GM21786 (cell line): ENCODE measurements at regions not wholly inside any gene's neighbourhood (a gene's known extent, or its start where the extent isn't known, plus 50 kb on each side); places are given as distances from the start of the nearest gene placed in this dataset.
"Not testable (repeated sequence)": the region's sequence is repeated elsewhere in the genome, so short reads cannot be mapped to it uniquely, and the experiment has no call there.

Experiments
- ATAC-seq: cut with Tn5 transposase; IDR thresholded peaks from one replicate; pipeline ENCODE4 v1.9.1; 2021; ENCODE audit not compliant: unreplicated experiment

DNA sequence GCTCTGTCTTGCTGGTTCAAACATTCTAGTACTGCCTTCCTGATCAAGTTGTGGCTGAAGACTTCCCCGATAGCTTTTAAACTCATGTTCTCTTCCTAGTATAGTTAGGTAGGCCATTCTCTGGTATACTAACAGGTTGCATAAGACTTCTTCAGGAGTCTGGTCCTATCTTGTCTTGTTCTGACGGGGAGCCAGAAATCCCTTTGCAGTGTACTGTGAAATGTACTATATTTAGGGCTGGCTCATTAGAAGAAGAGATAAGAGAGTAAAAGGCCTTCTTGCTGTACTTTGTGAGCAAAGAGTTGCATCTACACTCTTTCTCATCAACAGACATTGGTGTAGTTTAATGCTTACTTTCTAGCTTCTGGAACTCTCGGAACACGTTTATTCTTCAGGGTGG, 331.9 kb downstream of the NUP35 start:
- no peak for ATAC-seq

- ATAC-seq, result no peak
Measured at GRCh38 chr2:183458460-183458859, 334.2 kb downstream of the NUP35 start.

DNA sequence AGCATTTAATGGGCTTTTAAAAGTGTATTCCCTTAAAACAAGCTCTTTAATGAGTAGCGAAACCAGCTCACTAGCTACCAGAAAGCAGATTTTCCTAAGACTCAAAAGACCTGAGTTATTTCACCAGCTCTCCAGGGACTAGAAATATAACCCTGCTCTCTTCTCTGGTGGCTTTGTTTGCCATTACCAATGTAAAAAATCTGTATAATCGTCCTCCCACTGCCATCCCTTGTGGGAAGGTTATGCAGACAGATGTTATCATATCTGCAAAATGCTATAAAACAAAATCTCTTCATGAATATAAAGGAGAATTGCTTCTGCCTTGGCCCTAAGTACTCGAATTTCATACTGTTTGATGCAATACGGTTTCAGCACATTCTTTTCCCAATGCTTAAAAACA, 335.2 kb downstream of the NUP35 start:
- ATAC-seq, result no peak

DNA sequence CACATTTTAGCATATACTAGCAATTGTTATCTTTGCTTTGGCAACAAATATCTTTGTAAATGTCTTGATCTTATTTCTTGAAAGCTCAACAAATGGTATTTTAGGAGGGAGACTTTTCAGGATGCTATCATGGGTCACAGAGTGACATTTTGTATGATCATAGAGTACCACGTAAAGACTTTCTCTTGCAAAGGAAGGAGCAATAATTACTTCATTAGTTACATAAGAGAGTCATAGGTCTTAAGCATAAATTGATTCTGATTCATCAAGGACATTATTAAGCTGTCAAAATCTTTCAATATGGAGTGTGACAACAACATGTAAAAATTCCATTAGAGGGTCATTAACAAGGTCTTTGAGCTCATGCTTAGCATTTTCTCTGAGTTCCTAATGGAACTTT, 339.6 kb downstream of the NUP35 start:
- ATAC-seq, result no peak

DNA sequence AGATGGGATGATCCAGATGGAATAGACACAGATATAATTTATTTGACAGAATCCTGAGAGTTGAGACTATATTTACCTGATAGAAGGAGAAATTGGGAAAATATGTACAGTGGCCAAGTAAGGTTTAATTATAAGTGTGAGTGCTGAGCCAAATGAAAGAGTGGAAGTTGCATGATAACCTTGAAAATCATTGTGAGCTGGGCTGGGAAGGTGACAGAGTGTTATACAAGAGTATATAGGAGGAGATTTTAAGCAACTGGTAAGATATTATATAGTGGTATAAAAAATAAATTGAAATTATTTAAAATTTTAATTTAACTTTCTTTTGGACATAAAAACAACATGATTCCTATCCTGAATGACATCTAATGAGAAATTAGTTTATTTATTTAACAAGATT, 340.8 kb downstream of the NUP35 start:
- ATAC-seq, result no peak

GRCh38 chr2:183474912-183475695, 350.9 kb downstream of the NUP35 start:
- no peak for ATAC-seq

DNA sequence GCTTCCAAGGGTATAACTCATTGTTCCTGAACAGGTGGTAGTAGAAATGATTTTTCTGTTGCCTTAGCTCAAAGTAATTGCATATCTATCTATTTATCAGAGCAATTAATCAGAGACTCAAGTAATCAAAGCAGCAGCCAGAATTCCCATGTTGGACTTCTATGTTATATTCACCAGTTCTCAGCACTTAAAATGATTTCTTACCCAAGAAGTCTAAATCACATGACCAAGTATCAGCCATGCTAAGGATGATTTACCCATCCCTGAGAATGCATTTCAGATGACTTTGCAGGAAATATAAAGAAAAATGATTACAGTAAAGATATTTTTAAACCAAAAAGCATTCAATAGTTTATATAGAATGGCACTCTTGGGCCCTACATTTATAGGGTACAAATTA, 352.2 kb downstream of the NUP35 start:
- ATAC-seq, result no peak

GRCh38 chr2:183477296-183477695, 353.1 kb downstream of the NUP35 start:
- ATAC-seq, result no peak

DNA sequence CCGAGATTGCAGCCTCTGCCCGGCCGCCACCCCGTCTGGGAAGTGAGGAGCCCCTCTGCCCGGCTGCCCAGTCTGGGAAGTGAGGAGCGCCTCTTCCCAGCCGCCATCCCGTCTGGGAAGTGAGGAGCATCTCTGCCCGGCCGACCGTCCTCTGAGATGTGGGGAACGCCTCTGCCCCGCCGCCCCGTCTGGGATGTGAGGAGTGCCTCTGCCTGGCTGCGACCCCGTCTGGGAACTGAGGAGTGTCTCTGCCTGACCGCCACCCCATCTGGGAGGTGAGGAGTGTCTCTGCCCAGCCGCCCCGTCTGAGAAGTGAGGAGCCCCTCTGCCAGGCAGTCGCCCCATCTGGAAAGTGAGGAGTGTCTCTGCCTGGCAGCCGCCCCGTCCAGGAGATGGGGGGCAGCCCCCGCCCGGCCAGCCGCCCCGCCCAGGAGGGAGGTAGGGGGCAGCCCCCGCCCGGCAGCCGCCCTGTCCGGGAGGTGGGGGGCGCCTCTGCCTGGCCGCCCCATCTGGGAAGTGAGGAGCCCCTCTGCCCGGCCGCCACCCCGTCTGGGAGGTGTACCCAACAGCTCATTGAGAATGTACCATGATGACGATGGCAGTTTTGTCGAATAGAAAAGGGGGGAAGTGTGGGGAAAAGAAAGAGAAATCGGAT, 354.8 kb downstream of the NUP35 start:
- not testable (repeated sequence) for ATAC-seq

- no peak for ATAC-seq
Measured at GRCh38 chr2:183487326-183487725, 363.1 kb downstream of the NUP35 start.

DNA sequence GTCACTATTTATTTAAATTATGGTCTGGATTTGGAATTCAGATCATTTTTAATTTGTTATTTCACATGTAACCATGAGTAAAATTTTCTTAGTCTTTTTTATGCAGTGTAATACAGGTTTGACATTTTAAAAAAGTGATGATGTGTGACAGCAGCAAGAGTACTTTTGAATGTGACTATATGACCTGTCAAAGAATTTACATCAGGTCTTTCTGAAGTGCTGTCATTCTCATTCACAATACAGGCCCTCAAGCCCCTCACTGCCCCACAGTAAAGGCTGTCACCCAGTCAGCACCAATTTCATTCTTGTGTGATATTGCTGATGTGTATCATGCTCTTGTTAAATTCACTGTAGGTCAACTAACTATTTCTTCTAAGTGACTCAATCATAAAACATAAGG, 364.2 kb downstream of the NUP35 start:
- no peak for ATAC-seq

DNA sequence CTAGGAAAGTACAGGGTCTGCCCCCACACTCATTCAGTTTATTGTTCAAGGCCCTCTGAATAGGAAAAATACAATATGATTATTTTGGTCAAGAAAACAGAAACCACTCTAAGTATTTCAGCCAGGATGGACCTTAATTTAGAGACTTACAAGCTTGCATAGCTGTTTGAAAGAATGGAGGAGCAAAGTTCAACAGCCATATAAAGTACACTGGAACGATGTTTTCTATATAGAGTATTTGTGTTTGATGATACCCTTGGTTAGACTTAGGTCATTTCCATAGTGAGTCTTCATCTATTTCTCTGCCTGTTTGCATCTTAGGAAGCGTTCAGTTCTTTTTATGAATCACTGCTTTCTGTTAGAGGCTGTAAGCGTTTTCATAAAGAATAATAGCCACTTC, 366.2 kb downstream of the NUP35 start:
- no peak for ATAC-seq

GRCh38 chr2:183490914-183491313, 366.7 kb downstream of the NUP35 start:
- ATAC-seq, result no peak

- no peak for ATAC-seq
Measured at GRCh38 chr2:183493040-183493439, 368.8 kb downstream of the NUP35 start.

DNA sequence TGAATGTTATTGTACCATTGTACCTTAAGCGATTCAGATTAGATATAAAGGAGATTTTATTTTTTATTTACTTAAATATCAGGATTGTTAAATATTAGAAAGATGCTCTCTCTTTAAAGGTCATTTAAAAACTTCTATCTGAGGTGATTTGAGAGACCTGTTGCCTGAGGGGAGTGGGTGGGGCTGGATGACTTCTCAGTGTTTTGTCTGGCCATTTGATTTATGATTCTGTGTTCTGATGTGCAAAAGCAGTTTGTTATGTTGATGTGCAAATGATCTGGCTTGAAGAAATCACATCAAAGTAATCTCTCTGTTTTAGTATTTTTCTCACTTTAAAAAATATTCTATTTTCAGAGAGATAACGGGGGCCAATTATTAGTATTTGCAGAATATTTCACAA, 370.8 kb downstream of the NUP35 start:
- ATAC-seq, result no peak

- ATAC-seq, result peak; percentile 92
Measured at GRCh38 chr2:183495589-183496267, 371.5 kb downstream of the NUP35 start.

- no peak for ATAC-seq
Measured at GRCh38 chr2:183497861-183498260, 373.6 kb downstream of the NUP35 start.

- ATAC-seq, result peak; percentile 61
Measured at GRCh38 chr2:183505911-183506310, 381.7 kb downstream of the NUP35 start.

DNA sequence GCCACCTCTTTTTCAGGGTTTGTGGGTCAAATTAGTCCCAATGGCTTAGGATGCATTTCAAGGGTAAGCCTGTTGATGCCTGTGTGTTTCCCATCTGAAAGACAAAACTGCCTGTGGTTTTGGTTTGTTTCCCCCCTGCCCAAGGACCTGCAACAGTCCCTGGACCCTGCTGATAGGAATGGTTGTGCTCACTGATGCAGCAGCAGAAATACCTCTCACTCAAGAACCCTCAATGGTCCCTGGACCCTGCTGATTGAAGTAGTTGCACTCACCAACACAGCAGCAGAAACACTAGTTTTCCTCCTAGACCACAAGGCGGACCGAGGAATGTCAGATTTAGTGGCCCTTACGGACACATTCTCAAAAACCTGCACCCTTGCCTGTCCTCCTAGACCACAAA, 386.9 kb downstream of the NUP35 start:
- no peak for ATAC-seq

DNA sequence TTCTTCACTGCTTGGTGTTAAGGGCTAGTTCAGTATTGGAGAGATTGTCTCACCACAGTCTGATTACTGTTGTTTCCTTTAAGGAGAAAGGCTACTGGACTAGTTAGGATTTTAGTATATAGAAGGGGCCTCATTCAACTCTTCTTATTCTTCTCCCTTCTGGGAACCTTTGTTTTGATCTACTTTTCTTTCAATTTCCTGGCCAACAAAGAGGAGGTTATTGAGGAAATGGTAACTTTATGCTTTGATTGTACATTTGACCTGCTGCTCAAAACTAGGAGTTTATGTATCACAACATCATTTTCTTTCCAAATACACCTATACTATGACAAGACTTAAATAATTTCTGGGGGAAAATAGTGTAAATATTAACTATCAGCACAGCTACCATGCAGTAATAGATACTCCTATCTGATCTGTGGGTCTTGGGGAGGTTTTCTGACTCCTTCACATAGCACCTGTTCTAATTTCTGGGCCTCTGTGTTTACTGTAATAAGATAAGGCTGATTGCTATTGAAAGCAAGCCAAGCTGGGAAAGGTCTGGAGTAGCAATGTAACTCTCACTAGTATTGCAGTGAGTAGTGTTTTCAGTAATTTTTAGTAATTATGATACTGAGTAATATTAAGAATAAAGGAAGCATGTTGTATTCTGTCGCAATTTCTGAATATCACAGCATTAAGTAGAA, 395.3 kb downstream of the NUP35 start:
- no peak for ATAC-seq

DNA sequence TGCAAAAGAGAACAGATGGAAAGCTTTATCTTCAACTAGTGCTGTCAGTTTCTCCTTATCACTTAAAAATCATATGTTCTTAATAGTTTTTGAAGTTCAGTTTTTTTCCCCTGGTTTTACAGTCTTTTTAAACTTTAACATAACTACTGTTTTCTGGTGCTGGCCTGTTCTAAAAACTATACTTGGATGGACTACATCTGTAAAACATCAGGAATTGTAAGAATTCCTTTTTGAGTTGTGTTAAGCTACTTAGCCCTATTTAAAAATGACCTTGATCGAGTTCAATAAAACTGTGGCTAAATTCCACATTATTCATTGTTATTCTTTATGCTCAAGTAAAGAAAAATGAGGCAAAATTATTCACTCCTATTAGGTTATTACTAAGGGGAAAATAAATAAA, 397.7 kb downstream of the NUP35 start:
- ATAC-seq, result no peak
